ENCODE measurements at regions not wholly inside any gene's neighbourhood (a gene's known extent, or its start where the extent isn't known, plus 50 kb on each side); places are given as distances from the start of the nearest gene placed in this dataset.

- no TSS peak for BruUV-seq (replicated peaks)
- CTCF ChIA-PET (ENCODE audit: low intra/inter-chr PET ratio): no interaction called here
These were observed 207.6 kb upstream of the CCDC150 start for GRCh38 chr2:196431957-196432356.

More at GRCh38 chr2:196431957-196432356, 207.6 kb upstream of the CCDC150 start:
- Histone ChIP-seq H4K20me1 (replicated peaks; ENCODE audit: control insufficient read depth, insufficient read depth, low read length) (no peaks in the 10 kb centered on the region), H3K9me1 (ENCODE audit: control insufficient read depth, insufficient read depth, low read length) (no peaks in the 10 kb centered on the region), H3K9ac (ENCODE audit: insufficient read depth in 1 of 2, low read depth in 2 of 2, low read length in 2 of 2) (no peak overlapping the region), H3K27me3 (ENCODE audit: control insufficient read depth in 2 of 2, insufficient read depth in 2 of 2, low read length in 2 of 2) (no peaks in the 10 kb centered on the region), H3K4me2 (ENCODE audit: insufficient read depth, low read length) (no peak overlapping the region), H3K79me2 (ENCODE audit: control insufficient read depth, insufficient read depth, low read length) (no peaks in the 10 kb centered on the region), H3K27ac (ENCODE audit: extremely low read depth, low read depth, low read length) (no peak overlapping the region), H3K4me3 (no peak overlapping the region), H3K9me3 (replicated peaks; ENCODE audit: control insufficient read depth, insufficient read depth, low read depth, low read length) (no peaks in the 10 kb centered on the region), H3K36me3 (ENCODE audit: control insufficient read depth, insufficient read depth, low read length) (no peaks in the 10 kb centered on the region), H3K4me1 (replicated peaks in 1 of 2; ENCODE audit: control insufficient read depth in 2 of 2, insufficient read depth in 2 of 2, low read length in 2 of 2) (no peaks in the 10 kb centered on the region), H2AFZ (ENCODE audit: low read depth, low read length) (no peak overlapping the region)
- ATAC-seq (peak; percentile 83), DNase-seq (ENCODE audit: extremely low read depth in 1 of 4, low spot score in 3 of 4) (peak in 2 of 4 experiments; percentile 17 to 42), FAIRE-seq (no peak)
- intact Hi-C loops (cut with micrococcal nuclease) (no loop called here), in situ Hi-C loops (cut with MboI) (no loop called here)
- TF ChIP-seq ZNF436 (CRISPR knock-in tag; IDR thresholded peaks at IDR 0.05) (no peak), POLR2AphosphoS5 (IDR thresholded peaks at IDR 0.05; ENCODE audit: control insufficient read depth, insufficient read depth, low read depth, low read length) (no peak), CEBPB (tag; IDR thresholded peaks at IDR 0.05) (no peak), CTCF (IDR thresholded peaks at IDR 0.05 in 2 of 3, conservative IDR thresholded peaks at IDR 0.05 in 1 of 3; ENCODE audit: insufficient read depth in 2 of 3, low read depth in 1 of 3, low read length in 3 of 3) (peak; percentile 38 to 49 (median 42); a peak in 5 of 6 replicates), SOX6 (IDR thresholded peaks at IDR 0.05) (no peak)
- POLR2A ChIA-PET: no interaction called here
- 17% methylated on average over 2 of the region's 4 CpGs for WGBS (ENCODE audit: insufficient coverage, low coverage, missing lambda C conversion rate)
